ENCODE measurements at regions not wholly inside any gene's neighbourhood (a gene's known extent, or its start where the extent isn't known, plus 50 kb on each side); places are given as distances from the start of the nearest gene placed in this dataset.

DNA sequence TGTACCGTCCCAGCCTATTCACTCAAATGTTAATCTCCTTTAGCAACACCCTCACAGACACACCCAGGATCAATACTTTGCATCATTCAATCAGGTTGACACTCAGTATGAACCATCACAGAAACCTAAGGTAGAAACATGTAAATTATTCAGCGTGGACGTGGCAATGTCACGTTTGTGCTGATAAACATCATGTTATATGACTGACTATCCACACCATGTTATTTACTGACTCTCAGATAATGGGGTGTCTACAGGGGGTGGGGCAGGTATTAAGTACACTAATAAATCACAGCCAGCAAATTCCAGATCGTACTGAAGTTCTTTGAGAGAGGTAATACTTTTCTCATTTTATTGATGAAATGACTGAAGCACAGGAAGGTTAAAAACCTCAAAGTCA lies 280.0 kb downstream of the C12orf75 start:
- H3K23ac ChIP-seq (ENCODE audit: low read length) = no peak overlapping the region
- no peak overlapping the region for H2BK120ac ChIP-seq (ENCODE audit: insufficient read depth, low read length, poor library complexity)
- no peaks in the 10 kb centered on the region for H3K79me2 ChIP-seq (ENCODE audit: control insufficient read depth, insufficient read depth, low read length, poor library complexity)
- DNase-seq = no peak
- no peak overlapping the region for H4K8ac ChIP-seq (ENCODE audit: low read depth, low read length)
- no peak overlapping the region for H3K27ac ChIP-seq (ENCODE audit: low read depth, low read length)
- no peaks in the 10 kb centered on the region for H3K36me3 ChIP-seq (ENCODE audit: control insufficient read depth in 1 of 2, insufficient read depth in 2 of 2, low read length in 2 of 2)
- no peak overlapping the region for H2AK5ac ChIP-seq (ENCODE audit: low read length)
- H2AFZ ChIP-seq (ENCODE audit: insufficient read depth, low read length, poor library complexity) = no peak overlapping the region
- H3K9ac ChIP-seq (ENCODE audit: low read length) = no peak overlapping the region
- H3K18ac ChIP-seq (ENCODE audit: low read length) = no peak overlapping the region
- no peak overlapping the region for H3K4me3 ChIP-seq (ENCODE audit: low read depth, low read length)
- H2BK5ac ChIP-seq (ENCODE audit: low read depth, low read length, poor library complexity) = no peak overlapping the region
- H3K4me2 ChIP-seq (ENCODE audit: low read length) = no peak overlapping the region
- H3K4me1 ChIP-seq (ENCODE audit: control insufficient read depth in 1 of 2, insufficient read depth in 2 of 2, low read length in 2 of 2) = no peaks in the 10 kb centered on the region
- no peaks in the 10 kb centered on the region for H3K79me1 ChIP-seq (ENCODE audit: low read length)
- H4K91ac ChIP-seq (ENCODE audit: low read depth, low read length) = no peak overlapping the region
- H3K4ac ChIP-seq (ENCODE audit: low read depth, low read length) = no peak overlapping the region
- no CpG with 5 or more reads among the region's 5 CpGs for whole genome bisulfite sequencing (ENCODE audit: extremely low coverage, insufficient coverage, insufficient read length)
- no peaks in the 10 kb centered on the region for H3K27me3 ChIP-seq (ENCODE audit: insufficient read depth, low read length)
- no peaks in the 10 kb centered on the region for H3K9me3 ChIP-seq (ENCODE audit: insufficient read depth, low read depth, low read length)
- no peak overlapping the region for H2BK12ac ChIP-seq (ENCODE audit: low read length)
- H4K12ac ChIP-seq (ENCODE audit: low read depth, low read length) = no peak overlapping the region
- H3K14ac ChIP-seq (ENCODE audit: low read length) = no peak overlapping the region

DNA sequence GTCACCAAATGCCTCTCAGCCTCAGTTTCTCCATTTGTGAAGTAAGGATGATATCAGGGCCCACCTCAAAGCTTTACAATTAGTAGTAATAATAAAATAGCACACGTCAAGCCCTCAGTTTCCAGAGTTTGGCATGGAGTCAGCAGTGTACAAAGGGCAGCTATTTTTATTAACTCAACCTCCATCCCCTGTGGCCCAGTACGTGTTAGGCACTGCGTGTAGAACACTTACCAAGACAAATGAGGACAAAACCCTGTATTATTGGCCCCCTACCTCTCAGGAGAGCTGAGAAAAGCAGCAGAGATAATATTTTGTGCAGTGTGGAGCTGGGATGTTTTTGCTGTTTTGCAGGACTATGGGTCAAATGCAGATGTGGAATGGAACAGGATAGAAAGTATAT lies 280.8 kb downstream of the C12orf75 start:
- Histone ChIP-seq H4K91ac (ENCODE audit: low read depth, low read length) (no peak overlapping the region), H3K9ac (ENCODE audit: low read length) (no peak overlapping the region), H3K4me1 (ENCODE audit: control insufficient read depth in 1 of 2, insufficient read depth in 2 of 2, low read length in 2 of 2) (no peaks in the 10 kb centered on the region), H3K18ac (ENCODE audit: low read length) (no peak overlapping the region), H3K23ac (ENCODE audit: low read length) (no peak overlapping the region), H3K36me3 (ENCODE audit: control insufficient read depth in 1 of 2, insufficient read depth in 2 of 2, low read length in 2 of 2) (no peaks in the 10 kb centered on the region), H3K4me3 (ENCODE audit: low read depth, low read length) (no peak overlapping the region), H4K12ac (ENCODE audit: low read depth, low read length) (no peak overlapping the region), H3K27me3 (ENCODE audit: insufficient read depth, low read length) (no peaks in the 10 kb centered on the region), H3K9me3 (ENCODE audit: insufficient read depth, low read depth, low read length) (no peaks in the 10 kb centered on the region), H3K14ac (ENCODE audit: low read length) (no peak overlapping the region), H2BK5ac (ENCODE audit: low read depth, low read length, poor library complexity) (no peak overlapping the region), H3K4ac (ENCODE audit: low read depth, low read length) (no peak overlapping the region), H2BK120ac (ENCODE audit: insufficient read depth, low read length, poor library complexity) (no peak overlapping the region), H3K79me2 (ENCODE audit: control insufficient read depth, insufficient read depth, low read length, poor library complexity) (no peaks in the 10 kb centered on the region), H3K79me1 (ENCODE audit: low read length) (no peaks in the 10 kb centered on the region), H2AFZ (ENCODE audit: insufficient read depth, low read length, poor library complexity) (no peak overlapping the region), H3K4me2 (ENCODE audit: low read length) (no peak overlapping the region), H4K8ac (ENCODE audit: low read depth, low read length) (no peak overlapping the region), H2AK5ac (ENCODE audit: low read length) (no peak overlapping the region), H2BK12ac (ENCODE audit: low read length) (no peak overlapping the region), H3K27ac (ENCODE audit: low read depth, low read length) (no peak overlapping the region)
- WGBS (ENCODE audit: extremely low coverage, insufficient coverage, insufficient read length) = no CpG with 5 or more reads among the region's 3 CpGs
- DNase-seq = no peak

DNA sequence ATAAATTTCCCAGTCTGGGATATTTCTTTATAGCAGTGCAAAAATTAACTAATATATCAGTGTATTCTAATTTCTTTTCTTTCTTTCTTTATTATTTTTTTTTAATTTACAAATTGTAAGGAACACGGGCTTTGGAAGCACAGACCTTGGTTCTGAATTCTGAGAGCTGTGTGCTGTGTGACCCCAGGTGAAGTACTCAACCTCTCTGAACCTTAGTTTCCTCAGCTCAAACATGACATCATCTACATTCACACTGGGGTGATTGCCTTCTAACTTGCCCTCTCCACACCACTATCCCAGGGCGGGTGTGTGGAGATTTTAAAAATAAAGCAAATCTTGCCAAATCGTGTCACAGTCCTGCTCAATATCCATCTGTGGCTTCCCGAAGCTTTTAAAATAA lies 282.8 kb downstream of the C12orf75 start:
- H3K27ac ChIP-seq (ENCODE audit: low read depth, low read length) = no peak overlapping the region
- H3K14ac ChIP-seq (ENCODE audit: low read length) = no peak overlapping the region
- H3K36me3 ChIP-seq (ENCODE audit: control insufficient read depth in 1 of 2, insufficient read depth in 2 of 2, low read length in 2 of 2) = no peaks in the 10 kb centered on the region
- no peak overlapping the region for H3K4me2 ChIP-seq (ENCODE audit: low read length)
- H4K91ac ChIP-seq (ENCODE audit: low read depth, low read length) = no peak overlapping the region
- H2BK5ac ChIP-seq (ENCODE audit: low read depth, low read length, poor library complexity) = no peak overlapping the region
- H3K4me1 ChIP-seq (ENCODE audit: control insufficient read depth in 1 of 2, insufficient read depth in 2 of 2, low read length in 2 of 2) = no peaks in the 10 kb centered on the region
- H3K23ac ChIP-seq (ENCODE audit: low read length) = no peak overlapping the region
- H4K8ac ChIP-seq (ENCODE audit: low read depth, low read length) = no peak overlapping the region
- H3K9ac ChIP-seq (ENCODE audit: low read length) = no peak overlapping the region
- WGBS (ENCODE audit: extremely low coverage, insufficient coverage, insufficient read length) = no CpG with 5 or more reads among the region's 4 CpGs
- H2AK5ac ChIP-seq (ENCODE audit: low read length) = no peak overlapping the region
- no peaks in the 10 kb centered on the region for H3K79me1 ChIP-seq (ENCODE audit: low read length)
- H3K9me3 ChIP-seq (ENCODE audit: insufficient read depth, low read depth, low read length) = no peaks in the 10 kb centered on the region
- no peak overlapping the region for H3K4ac ChIP-seq (ENCODE audit: low read depth, low read length)
- no peaks in the 10 kb centered on the region for H3K27me3 ChIP-seq (ENCODE audit: insufficient read depth, low read length)
- DNase-seq = no peak
- H3K4me3 ChIP-seq (ENCODE audit: low read depth, low read length) = no peak overlapping the region
- no peak overlapping the region for H2AFZ ChIP-seq (ENCODE audit: insufficient read depth, low read length, poor library complexity)
- H4K12ac ChIP-seq (ENCODE audit: low read depth, low read length) = no peak overlapping the region
- H3K18ac ChIP-seq (ENCODE audit: low read length) = no peak overlapping the region
- H3K79me2 ChIP-seq (ENCODE audit: control insufficient read depth, insufficient read depth, low read length, poor library complexity) = no peaks in the 10 kb centered on the region
- no peak overlapping the region for H2BK12ac ChIP-seq (ENCODE audit: low read length)
- no peak overlapping the region for H2BK120ac ChIP-seq (ENCODE audit: insufficient read depth, low read length, poor library complexity)

DNA sequence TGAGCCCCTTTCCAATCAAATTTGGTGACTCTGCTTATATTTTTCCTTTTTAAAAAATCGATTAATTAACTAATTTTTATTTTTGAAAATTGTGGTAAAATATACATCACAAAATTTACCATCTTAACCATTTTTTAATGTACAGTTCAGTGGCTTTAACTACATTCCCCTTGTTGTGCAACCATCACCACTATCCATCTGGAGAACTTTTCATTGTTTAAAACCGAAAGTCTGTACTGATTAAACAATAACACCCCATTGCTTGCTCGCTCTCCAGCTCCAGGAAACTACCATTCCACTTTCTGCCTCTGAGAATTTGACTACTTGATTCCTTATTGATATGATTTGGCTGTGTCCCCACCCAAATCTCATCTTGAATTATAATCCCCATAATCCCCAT lies 283.4 kb downstream of the C12orf75 start:
- Histone ChIP-seq H3K23ac (ENCODE audit: low read length) (no peak overlapping the region), H3K27me3 (ENCODE audit: insufficient read depth, low read length) (no peaks in the 10 kb centered on the region), H3K4me2 (ENCODE audit: low read length) (no peak overlapping the region), H3K9ac (ENCODE audit: low read length) (no peak overlapping the region), H3K4ac (ENCODE audit: low read depth, low read length) (no peak overlapping the region), H2BK5ac (ENCODE audit: low read depth, low read length, poor library complexity) (no peak overlapping the region), H4K12ac (ENCODE audit: low read depth, low read length) (no peak overlapping the region), H2AK5ac (ENCODE audit: low read length) (no peak overlapping the region), H2AFZ (ENCODE audit: insufficient read depth, low read length, poor library complexity) (no peak overlapping the region), H2BK12ac (ENCODE audit: low read length) (no peak overlapping the region), H3K79me2 (ENCODE audit: control insufficient read depth, insufficient read depth, low read length, poor library complexity) (no peaks in the 10 kb centered on the region), H3K4me3 (ENCODE audit: low read depth, low read length) (no peak overlapping the region), H3K36me3 (ENCODE audit: control insufficient read depth in 1 of 2, insufficient read depth in 2 of 2, low read length in 2 of 2) (no peaks in the 10 kb centered on the region), H2BK120ac (ENCODE audit: insufficient read depth, low read length, poor library complexity) (no peak overlapping the region), H3K18ac (ENCODE audit: low read length) (no peak overlapping the region), H4K8ac (ENCODE audit: low read depth, low read length) (no peak overlapping the region), H3K27ac (ENCODE audit: low read depth, low read length) (no peak overlapping the region), H3K9me3 (ENCODE audit: insufficient read depth, low read depth, low read length) (no peaks in the 10 kb centered on the region), H4K91ac (ENCODE audit: low read depth, low read length) (no peak overlapping the region), H3K79me1 (ENCODE audit: low read length) (no peaks in the 10 kb centered on the region), H3K14ac (ENCODE audit: low read length) (no peak overlapping the region), H3K4me1 (ENCODE audit: control insufficient read depth in 1 of 2, insufficient read depth in 2 of 2, low read length in 2 of 2) (no peaks in the 10 kb centered on the region)
- no CpG with 5 or more reads among the region's 3 CpGs for WGBS (ENCODE audit: extremely low coverage, insufficient coverage, insufficient read length)
- no peak for DNase-seq
